Brain pericyte (primary cell): ENCODE measurements at regions not wholly inside any gene's neighbourhood (a gene's known extent, or its start where the extent isn't known, plus 50 kb on each side); places are given as distances from the start of the nearest gene placed in this dataset.

Experiments used
- DNase-seq: peaks from one replicate; pipeline ENCODE4 v3.0.0-alpha.2; 2012; ENCODE audit warnings: low read depth, low spot score

DNA sequence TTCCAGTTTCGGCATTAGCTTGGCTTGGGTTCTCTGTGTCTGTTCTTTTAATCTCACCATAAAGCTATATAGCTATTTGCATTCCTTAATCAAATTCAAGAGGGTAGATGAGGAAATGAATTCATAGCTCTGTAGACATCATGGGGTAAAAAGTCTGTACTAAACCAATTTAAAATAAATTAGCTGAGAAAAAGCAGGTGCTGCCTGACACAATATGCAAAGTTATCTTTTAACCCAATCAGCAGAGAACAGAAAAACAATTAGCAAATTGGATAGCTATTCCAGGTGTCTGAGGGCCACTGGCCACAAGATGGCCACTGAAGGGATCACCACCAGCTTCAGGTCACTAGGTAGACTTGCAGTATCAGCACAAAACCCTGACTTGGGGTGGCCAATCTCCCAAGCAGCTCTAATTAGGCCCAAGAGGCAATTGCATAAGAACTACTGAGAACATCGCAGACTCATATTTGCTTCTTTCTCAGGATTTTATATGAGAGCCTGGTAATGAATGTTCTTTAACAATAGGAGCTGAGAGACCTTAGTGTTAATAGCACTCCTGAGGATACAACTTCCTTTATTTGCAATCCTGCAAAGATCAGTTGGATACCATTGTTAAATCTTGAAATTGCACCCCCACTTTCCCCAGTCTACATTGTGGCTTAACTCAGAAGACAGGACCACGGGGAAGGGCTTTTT, 494.3 kb downstream of the PDCD6IP start:
- no peak for DNase-seq

DNA sequence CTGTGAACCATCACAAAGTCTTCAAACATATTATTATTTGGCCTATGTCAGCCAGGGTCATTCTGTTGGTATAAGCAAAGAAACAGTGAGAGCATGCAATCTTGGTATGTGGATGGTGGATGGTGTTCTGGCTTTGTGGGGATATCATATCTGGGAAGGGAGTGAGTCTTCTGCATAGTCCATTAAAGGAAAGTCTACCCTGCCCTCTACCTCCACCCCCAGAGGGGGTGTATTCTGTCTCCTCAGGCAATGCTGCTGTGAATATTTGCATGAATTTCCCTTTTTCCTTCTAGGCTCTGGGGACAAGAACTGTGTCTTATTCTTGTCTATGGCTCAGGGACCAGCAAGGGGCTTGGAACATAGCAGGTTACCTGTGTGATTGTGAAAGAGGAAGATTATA, 495.8 kb downstream of the PDCD6IP start:
- no peak for DNase-seq

DNA sequence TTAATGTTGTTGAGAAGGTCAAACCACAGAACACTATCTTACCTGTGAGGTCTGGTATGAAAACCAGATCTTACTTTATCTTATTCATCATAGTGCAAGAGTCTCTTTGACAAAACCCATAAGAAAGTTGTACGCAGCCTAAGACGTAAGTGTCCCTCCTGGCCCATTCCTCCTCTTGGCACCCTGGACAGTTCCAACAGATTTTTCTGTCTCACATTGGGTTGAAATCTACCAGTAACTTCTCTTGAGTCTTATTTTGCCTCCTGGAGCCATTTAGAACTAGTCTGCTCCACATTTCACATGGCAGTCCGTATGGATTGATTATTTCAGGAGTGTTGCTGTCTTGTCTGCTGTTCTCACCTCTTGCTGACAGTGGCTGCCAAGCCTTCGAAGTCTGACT, 498.4 kb downstream of the PDCD6IP start:
- DNase-seq: no peak

DNA sequence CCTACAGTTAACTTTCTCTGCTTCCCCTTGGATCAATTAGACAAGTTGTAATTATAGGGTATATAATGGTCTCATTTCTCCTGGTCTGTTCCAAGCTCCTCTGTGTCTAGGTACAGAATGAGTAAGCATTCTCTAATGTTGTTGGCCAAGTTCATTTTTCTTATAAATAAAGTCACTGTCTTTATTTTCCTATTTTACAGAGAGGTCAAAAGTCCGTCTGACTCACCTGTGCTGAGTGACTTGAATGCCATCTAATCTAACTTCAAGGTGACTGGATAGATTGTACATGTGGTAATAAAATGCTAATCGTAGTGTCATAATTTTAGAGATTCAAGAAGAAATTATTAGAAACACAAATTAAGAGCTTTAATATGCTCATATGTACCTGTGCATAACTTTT, 500.2 kb downstream of the PDCD6IP start:
- DNase-seq: no peak

DNA sequence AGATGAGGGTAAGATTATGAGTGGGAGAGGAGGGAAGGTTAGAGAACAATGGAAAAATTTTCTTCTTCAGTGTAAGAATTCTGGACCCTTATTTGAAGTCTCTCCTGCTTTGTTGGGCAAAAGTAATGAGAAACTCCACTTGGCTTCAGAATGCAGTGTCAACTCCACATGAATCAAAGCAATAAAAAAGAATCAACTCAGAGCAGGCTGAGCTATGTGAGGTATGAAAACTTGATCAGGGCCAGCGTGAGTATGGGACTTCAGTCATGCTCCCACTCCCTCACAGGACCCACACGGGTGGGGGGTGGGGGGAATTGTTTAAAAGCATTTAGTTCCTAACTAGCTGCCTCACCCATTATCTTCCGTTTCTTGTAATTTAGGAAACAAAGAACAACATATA, 502.2 kb downstream of the PDCD6IP start:
- DNase-seq: no peak

DNA sequence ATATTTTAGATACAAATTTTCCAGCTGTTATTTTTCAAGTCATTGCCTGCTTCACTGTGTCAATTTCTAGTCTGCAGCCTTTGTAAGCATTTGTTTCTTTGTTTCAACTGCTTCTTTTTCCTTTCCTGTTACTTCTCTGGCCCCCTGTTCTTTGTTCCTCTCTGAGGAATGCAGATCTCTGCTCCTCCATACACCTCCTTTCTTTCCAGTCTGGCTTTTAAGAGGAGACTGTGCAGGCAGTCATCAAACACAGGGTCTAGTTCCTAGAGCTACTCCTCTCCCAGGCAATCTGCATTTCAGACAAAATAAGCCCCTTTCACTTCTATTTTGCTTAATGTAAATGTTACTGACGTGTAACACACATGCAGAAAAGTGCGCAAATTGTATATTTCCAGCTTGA, 502.9 kb downstream of the PDCD6IP start:
- DNase-seq: no peak

DNA sequence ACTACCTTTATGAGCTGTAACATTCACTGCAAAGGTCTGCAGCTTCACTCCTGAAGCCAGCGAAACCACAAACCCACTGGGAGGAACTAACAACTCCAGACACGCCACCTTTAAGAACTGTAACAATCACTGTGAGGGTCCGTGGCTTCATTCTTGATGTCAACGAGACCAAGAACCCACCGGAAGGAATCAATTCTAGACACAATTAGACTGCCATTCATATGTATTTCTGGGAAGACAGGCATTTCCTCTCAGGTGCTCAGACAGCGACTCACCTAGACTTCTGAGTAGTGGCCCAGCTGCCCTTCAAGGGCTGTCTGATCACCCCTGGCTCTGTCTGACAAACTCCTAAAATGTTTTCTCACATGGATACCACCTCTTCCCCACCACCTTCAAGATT, 506.8 kb downstream of the PDCD6IP start:
- DNase-seq: no peak

DNA sequence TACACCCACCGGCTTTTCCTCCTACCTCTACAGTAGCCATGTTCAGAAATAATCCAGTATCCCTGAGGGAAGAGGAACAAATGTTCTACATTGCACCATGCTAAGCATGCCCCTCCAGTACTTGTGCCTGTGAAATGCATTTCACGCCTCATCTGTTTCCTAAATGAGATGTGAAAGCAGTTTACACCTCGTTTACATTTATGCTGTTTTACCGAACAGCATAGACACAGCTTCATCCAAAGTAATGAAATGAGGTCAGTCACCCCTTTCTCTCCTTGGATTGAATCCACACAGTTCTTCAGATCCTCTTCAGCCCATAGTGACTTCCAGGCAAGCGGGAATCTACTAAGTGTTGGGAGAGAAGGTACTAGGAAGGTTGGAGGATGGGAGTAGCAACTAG, 514.3 kb downstream of the PDCD6IP start:
- DNase-seq: no peak

DNA sequence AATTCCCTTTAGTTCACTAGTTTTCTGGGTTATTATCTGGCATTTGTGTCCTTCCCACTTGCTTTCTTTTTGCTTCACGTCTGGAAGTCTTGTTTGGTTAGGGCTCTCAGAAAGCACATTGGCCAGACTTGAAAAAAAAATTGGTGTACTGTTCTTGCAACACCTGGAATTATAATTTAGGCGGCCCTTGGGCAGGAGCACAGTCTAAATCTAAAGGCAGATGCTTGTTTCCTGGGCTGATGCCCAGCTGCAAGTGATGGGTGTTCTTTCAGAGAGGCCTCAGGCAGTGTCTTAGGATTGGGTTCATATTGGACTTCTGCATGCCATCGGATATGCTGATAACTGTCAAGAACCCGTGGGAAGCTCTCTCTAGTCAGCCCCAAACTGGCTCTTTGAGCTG, 521.5 kb downstream of the PDCD6IP start:
- DNase-seq: no peak

DNA sequence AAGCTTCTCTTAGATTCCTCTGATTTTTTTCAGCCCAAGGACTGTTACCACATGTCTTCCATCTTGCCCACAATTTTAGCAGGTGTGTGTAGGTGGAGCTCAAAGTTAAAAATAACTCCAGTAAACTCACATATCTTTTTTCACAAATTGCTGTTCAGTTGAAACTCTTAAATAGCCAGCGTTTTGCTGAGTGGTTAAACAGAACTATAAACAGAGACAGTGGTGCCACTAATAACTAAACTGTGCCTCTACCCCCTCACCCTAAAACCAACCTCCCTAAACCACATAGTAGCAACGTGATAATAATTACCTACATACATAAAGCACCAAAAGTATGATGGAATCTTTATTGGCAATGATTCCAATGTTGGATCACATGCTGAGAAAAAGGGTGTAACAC, 525.1 kb downstream of the PDCD6IP start:
- DNase-seq: no peak

DNA sequence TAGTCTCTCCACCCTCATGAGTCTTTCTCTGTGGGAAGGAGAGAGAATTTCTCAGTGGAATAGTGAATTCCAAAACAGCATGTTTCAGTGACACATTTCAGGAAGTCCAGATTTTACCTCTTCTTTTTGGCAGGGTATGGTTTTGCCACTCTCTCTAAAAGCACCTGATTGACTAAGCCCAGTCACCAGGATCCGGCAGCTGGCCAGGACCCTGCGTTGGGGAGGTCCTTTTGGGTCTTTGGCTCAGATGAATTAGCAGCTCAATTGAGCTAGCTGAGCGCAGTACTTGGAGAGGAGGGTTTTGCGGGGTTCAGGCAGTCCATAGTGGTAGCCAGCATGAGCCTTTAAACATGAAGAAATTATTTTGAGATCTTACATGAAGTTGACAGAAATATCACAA, 548.2 kb downstream of the PDCD6IP start:
- DNase-seq: no peak

DNA sequence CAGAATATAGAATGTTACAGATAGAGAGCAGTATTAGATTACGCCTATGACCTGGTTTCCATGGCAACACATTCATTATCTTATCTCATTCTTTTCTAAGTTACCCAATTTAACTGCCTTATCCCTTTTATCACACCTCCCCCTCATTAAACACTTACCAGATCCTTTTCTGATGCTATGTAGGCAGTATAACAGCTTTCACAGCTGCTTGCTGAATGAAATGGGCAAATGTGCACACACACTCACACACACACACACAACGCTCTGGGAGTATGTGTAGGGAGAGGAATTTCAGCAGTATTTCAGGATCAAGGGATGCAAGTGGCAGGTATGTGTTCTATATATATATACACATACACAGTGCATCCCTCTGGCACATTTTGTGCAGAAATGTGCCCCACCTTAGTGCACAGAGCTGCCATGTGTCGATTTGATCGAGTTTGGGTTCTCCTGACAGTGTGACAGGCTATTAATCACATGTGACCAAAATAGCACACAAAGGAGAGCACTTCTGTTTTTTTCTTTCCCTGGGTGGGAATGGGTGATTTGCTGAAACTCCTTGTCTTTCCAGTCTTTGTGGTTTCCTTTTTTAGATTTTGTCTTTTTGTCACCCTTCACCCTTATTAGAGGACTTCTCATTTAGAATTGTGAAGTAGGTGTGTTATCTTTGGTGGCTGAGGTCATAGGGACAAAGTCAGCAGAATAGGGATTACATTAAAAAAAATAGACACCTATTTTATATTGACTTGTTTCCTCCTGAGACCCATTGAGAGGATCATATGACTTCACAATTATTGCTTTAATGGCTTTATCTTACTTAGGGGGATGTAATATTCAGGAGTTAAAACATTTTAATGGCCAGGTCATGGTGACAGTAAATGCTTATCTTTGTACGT, 553.7 kb downstream of the PDCD6IP start:
- DNase-seq: no peak

DNA sequence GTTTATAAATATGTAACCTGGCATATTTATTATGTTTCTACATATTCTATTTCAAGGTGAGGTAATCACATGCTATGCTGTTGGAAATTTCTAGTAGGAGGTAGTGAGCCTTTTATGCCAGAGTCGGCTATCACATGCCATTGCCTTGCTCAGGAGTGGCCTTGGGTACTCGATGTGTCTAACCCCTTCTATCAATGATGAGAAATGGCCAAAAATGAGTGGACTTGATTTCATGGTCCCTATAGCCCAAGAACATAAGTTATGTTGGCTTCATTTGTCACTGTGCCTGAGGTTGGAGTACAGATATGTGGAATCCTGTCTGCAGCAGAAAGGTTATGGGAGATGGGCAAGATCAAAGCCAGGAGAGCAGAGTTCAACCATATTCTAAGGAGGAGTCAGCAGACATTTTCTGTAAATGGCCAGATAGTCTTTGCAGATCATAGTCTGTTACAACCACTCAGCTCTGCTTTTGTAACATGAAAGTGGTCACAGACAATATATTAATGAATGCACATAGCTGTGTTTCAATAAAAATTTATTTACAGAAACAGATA, 554.4 kb downstream of the PDCD6IP start:
- DNase-seq: no peak

DNA sequence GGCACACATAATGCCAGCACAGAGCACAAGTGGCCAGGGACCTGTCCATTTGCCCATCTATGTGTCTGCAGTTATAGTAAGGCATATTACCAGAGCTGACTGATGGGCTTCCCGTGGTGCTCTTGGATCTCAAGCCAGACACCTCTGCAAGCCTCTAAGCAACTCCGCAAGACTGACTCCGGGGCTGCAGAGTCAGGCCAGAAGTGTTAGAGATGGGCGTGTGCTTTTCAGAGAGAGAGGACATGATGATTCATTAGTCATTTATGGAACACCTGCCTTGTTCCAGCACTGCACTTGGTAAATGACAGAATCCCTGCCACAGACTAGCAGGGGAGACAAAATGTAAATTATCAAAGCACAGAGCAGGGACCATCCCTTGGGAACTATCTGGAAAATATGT, 559.0 kb downstream of the PDCD6IP start:
- no peak for DNase-seq

DNA sequence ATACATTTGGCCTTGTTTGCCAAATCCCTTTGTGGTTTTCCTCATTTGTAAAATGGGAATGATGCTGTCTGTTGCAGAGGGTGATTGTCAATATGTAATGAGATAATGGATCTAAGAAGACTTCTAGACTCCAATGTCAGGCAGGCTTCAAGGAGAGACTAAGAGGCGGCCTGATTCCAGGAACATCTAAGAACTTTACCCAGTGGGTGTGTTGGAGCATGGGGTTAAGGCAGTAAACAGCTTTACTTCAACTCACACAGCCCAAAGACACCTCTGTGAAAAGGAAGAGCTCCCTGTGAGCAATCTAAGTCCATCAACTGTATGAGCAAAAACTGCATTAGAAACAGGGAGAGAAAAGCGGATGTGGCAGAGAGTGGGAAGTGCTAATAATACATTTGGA, 560.6 kb downstream of the PDCD6IP start:
- no peak for DNase-seq

DNA sequence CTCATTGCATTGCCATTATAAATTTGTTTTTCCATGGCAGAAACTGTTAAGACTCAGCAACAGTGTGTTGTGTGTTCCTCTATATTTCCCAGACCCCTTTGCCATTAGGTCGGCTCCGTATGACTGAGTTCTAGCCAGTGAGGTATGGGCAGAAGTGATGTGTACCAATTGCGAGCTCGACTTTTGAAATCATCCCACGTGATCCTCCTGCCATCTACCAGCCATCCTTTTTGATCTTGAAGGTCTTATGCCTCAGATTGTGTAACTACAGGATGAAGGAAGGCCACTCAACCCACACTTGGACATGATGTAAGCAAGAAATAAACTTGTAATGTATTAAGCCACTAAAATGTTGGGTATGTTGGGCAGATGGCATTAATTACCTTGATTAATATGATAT, 562.3 kb downstream of the PDCD6IP start:
- no peak for DNase-seq

DNA sequence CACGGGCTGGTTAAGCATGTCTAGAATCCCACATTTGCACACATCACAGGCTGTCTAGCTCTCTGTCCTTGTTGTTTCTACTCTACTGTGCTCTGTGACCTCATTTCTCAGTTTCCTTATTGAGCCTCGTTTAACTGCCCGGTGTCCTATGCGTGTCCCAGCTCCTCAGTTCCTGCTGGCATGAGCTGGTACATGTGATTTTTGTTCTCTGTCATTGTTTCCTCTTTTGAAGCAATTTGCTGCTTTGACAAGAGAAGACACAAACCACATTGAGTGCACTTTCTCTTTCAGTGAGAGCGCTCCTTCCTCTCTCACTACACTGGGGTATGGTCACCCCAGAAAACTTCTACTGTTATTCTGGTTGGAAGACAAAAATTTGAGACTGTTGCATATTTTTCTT, 563.5 kb downstream of the PDCD6IP start:
- DNase-seq: no peak

DNA sequence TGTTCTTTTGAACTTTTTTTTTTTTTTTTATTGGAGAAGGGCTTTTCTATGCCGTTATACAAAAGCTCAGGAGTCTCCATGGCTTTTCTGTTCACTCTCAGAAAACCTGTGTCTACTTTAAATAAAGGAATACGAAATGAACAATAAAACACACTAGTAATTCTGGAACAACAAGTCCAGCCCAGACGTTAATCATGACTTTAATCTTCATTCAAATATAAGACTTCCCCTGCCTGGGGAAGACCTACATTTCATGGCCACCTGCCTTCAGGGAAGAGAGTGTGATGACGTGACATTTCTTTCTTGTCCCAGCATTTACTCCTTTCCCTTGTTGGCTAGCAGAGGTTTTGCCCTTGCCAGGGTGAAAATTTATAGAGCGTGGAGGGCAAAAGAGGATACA, 564.5 kb downstream of the PDCD6IP start:
- DNase-seq: no peak

DNA sequence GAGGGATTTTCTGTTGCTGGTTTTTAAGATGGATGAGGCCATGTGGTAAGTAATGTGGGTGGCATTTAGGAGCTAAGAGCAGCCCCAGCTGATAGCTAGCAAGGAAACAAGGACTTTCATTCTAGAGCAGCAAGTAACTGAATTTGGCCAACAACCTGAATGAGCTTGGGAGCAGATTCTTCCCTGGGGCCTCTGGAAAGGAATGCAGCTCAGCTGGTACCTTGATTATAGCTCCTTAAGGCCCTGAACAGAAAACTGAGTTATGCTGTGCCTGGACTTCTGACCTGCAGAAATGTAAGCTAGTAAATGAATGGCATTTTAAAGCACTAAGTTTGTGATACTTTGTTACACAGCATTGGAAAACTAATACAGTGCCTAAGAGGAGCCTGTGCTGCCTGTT, 565.5 kb downstream of the PDCD6IP start:
- no peak for DNase-seq

DNA sequence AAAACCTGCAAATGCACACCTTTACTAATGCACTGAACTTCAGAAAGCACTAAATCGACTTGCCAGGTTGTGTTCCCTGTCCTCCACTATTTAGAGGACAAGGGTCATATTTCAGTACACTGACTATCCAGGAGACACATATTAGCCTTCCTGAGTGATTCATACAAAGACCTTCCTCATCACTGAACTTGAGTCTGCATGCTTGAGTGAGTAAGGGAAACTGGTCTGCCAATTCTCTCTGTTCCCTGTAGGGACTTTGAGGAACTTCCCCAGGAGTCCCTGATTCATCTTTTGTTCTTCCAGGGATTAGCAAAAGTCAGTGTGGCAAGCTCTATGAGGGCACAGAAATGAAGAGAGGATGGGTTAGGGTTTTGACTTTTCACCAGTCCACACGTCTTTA, 565.9 kb downstream of the PDCD6IP start:
- no peak for DNase-seq

DNA sequence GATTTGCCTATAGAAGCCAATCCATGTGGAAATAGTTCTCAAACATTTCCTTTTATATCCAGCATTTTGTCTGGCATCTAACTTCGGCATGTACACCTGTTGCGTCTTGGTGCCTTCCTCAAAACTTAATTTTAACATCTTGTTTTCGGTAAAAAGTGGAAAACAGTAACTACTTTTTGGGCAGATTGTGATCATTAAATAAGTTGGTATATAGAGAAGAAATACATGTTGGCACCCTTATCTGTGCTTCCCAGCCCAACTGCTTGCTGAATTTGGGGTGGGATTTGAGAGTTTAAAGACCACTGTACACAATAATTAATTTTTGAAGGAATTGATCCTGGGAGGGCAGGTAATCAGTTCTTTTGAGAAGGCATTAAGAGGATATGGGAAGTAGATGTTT, 566.8 kb downstream of the PDCD6IP start:
- no peak for DNase-seq

DNA sequence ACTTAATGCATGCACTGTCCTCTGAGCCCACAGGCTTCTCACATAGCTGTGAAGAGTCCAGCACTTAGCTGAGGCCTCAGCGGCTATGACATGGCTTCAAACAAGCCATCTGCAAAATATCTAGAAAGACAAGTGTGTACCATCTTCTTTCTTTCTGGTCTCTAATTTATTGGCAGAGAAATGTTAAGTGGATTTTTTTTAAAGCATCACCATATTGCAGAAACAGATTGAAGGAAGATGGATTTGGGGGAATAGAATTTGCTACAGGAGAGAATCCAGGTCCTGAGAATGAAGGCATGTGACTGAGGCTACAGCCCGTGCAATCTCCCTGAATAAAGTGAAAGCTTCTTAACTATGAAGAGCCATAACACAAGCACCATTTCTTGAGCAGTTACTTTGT, 567.3 kb downstream of the PDCD6IP start:
- no peak for DNase-seq

DNA sequence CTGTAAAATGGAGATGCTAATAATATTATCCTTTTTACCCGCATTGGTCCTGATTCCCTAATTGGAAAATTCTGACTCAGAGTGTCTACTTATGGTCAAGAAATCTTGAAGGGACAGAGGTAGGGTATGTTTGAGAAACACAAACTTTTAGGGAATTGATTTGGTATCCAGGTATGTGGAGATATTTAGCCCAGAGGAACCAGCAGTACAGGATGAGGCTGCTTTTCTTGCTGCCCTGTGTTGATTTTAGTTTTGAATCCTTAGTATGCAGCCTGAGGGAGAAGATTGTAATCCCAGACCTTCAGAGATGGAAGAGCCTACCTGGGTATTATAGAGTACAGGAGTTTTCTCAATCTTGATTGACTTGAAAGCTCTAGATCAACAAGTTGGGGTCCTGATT, 569.1 kb downstream of the PDCD6IP start:
- no peak for DNase-seq
